Natural killer cell treated with Interleukin-12 subunit alpha and Interleukin-12 subunit beta and Interleukin-15 and Interleukin-18, amount 100 ng/mL, for 72 hours (primary cell): ENCODE measurements at regions not wholly inside any gene's neighbourhood (a gene's known extent, or its start where the extent isn't known, plus 50 kb on each side); places are given as distances from the start of the nearest gene placed in this dataset.
"Not testable (repeated sequence)": the region's sequence is repeated elsewhere in the genome, so short reads cannot be mapped to it uniquely, and the experiment has no call there.

Experiments used
- ATAC-seq, 2 donors: fragments of 150-1000 bp; cut with Tn5 transposase in 1 of 2; sonication (Bioruptor Pico), chemical (Tn5 transposase) in 1 of 2; 2 replicates each; pipeline ENCODE4 v1.10.0; 2021
- DNase-seq: peaks from one replicate; pipeline ENCODE4 v3.0.0; 2022; ENCODE audit warnings: low spot score
- H3K27ac Mint-ChIP-seq, 2 donors: 1 replicate in 1 of 2; 2 replicates in 1 of 2; pipeline ENCODE4 v1.8.0; 2022; ENCODE audit warnings: mixed read lengths in 2 of 2, mild to moderate bottlenecking in 1 of 2, moderate library complexity in 1 of 2
- H3K27me3 Mint-ChIP-seq, 2 donors: 1 replicate in 1 of 2; 2 replicates in 1 of 2; pipeline ENCODE4 v1.8.0; 2022; ENCODE audit warnings: mixed read lengths in 2 of 2
- H3K36me3 Mint-ChIP-seq: one replicate; pipeline ENCODE4 v1.8.0; 2022; ENCODE audit warnings: mixed read lengths
- H3K4me1 Mint-ChIP-seq, 2 donors: 1 replicate in 1 of 2; 2 replicates in 1 of 2; pipeline ENCODE4 v1.8.0; 2022; ENCODE audit warnings: low read depth in 2 of 2, mixed read lengths in 2 of 2, mild to moderate bottlenecking in 1 of 2
- H3K4me3 Mint-ChIP-seq: one replicate; pipeline ENCODE4 v1.8.0; 2022; ENCODE audit warnings: mixed read lengths
- H3K9me3 Mint-ChIP-seq: 2 replicates; pipeline ENCODE4 v1.8.0; 2022; ENCODE audit warnings: mixed read lengths

DNA sequence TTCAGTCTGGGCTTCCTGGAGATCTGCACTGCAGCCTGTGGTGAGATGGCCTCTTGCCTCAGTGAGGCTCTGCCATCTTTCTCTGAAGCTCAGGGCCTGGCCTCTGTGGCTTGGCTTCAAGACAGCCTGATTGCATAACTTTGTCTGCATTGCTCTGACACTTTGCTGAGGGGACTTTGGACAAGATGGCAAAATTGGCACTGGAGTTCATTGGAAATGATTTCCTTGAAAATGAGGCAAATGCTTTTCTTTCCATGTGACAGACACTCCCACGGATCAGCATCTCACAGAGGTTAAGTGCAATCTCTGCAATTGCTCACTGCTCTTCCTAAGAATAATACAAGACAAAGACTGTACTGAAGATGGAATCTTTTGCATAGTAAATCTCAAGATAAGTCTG, 166.8 kb downstream of the KCNS3 start:
- no peaks in the 10 kb centered on the region for H3K36me3 Mint-ChIP-seq
- DNase-seq (no peak), ATAC-seq (no peak)
- H3K27me3 Mint-ChIP-seq: no peaks in the 10 kb centered on the region
- no peak overlapping the region for H3K27ac Mint-ChIP-seq
- H3K4me3 Mint-ChIP-seq: no peak overlapping the region
- H3K9me3 Mint-ChIP-seq: peaks cover 3% of the 10 kb centered on the region
- H3K4me1 Mint-ChIP-seq: no peaks in the 10 kb centered on the region

- H3K27me3 Mint-ChIP-seq, DNase-seq, H3K4me3 Mint-ChIP-seq, H3K4me1 Mint-ChIP-seq, H3K27ac Mint-ChIP-seq, H3K36me3 Mint-ChIP-seq, ATAC-seq: not testable (repeated sequence)
- peaks cover 12% of the 10 kb centered on the region for H3K9me3 Mint-ChIP-seq
These were observed 138.9 kb downstream of the KCNS3 start for GRCh38 chr2:18017381-18017780.

DNA sequence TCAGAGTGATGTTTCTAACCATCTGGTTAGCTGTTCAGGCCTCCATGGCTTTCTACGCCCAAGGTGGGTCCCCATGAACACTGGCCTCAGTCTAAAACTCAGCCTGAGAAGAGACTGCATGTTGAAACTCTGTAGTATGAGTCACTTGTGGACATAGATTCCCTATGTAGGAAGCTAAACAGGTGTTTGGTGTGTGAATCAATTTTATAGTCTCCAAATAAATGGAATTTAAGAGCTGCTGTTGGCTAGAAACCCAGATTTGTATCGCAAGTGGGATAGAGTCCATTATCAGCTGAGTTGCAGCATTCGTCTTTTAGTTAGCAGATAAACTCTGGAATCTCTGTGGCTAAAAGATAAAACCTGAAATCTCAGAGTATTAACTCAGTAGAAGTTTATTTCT, 131.4 kb downstream of the KCNS3 start:
- Mint-ChIP-seq H3K4me3 (no peak overlapping the region), H3K4me1 (no peaks in the 10 kb centered on the region), H3K27me3 (no peaks in the 10 kb centered on the region), H3K27ac (no peak overlapping the region), H3K36me3 (no peaks in the 10 kb centered on the region), H3K9me3 (peaks cover 23% of the 10 kb centered on the region)
- DNase-seq: no peak
- no peak for ATAC-seq

DNA sequence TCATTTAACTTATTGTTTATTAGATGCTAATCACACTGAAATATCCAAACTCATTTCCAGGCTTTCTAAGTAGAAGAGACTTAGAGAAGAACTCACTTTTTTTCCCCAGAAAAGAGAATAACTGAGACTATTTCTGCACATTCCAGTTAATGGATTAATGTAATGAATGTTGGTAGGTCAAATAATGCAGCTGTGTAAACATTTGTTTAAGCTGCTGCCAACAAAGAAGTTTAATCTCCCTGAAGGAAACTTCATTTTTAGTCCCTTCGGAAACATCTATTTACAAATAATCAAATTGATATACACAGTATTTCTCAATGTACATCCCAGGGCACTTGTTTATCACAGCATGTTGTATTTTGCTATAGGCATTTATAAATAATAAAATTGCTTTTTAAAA, 126.9 kb downstream of the KCNS3 start:
- H3K36me3 Mint-ChIP-seq: no peaks in the 10 kb centered on the region
- no peaks in the 10 kb centered on the region for H3K4me1 Mint-ChIP-seq
- no peak overlapping the region for H3K27ac Mint-ChIP-seq
- no peaks in the 10 kb centered on the region for H3K27me3 Mint-ChIP-seq
- no peak for ATAC-seq
- H3K9me3 Mint-ChIP-seq: peaks cover 23% of the 10 kb centered on the region
- DNase-seq: no peak
- H3K4me3 Mint-ChIP-seq: no peak overlapping the region

- Mint-ChIP-seq H3K4me3 (no peak overlapping the region), H3K27me3 (no peaks in the 10 kb centered on the region), H3K9me3 (peaks cover 17% of the 10 kb centered on the region), H3K36me3 (no peaks in the 10 kb centered on the region), H3K4me1 (no peaks in the 10 kb centered on the region), H3K27ac (no peak overlapping the region)
- DNase-seq: no peak
- no peak for ATAC-seq
These were observed 123.2 kb downstream of the KCNS3 start for GRCh38 chr2:18001671-18002070.

GRCh38 chr2:17996978-17997377, 118.5 kb downstream of the KCNS3 start:
- H3K27ac Mint-ChIP-seq: no peak overlapping the region
- H3K4me1 Mint-ChIP-seq: no peaks in the 10 kb centered on the region
- ATAC-seq: no peak
- DNase-seq: no peak
- H3K9me3 Mint-ChIP-seq: peaks cover 10% of the 10 kb centered on the region
- H3K4me3 Mint-ChIP-seq: no peak overlapping the region
- H3K36me3 Mint-ChIP-seq: no peaks in the 10 kb centered on the region
- H3K27me3 Mint-ChIP-seq: no peaks in the 10 kb centered on the region

- H3K27ac Mint-ChIP-seq: no peak overlapping the region
- no peak for DNase-seq
- no peak overlapping the region for H3K4me3 Mint-ChIP-seq
- peaks cover 10% of the 10 kb centered on the region for H3K9me3 Mint-ChIP-seq
- ATAC-seq: no peak
- H3K4me1 Mint-ChIP-seq: no peaks in the 10 kb centered on the region
- H3K36me3 Mint-ChIP-seq: no peaks in the 10 kb centered on the region
- H3K27me3 Mint-ChIP-seq: no peaks in the 10 kb centered on the region
These were observed 117.1 kb downstream of the KCNS3 start for GRCh38 chr2:17995593-17995992.
